SK-N-SH treated with all-trans-retinoic acid at 6 μM for 48 hours (cell line): ENCODE measurements at regions not wholly inside any gene's neighbourhood (a gene's known extent, or its start where the extent isn't known, plus 50 kb on each side); places are given as distances from the start of the nearest gene placed in this dataset.

Experiments
- ATAC-seq: fragments of 200-7000 bp; cut with Tn5 transposase; 3 replicates; pipeline ENCODE4 v1.9.1; 2020; ENCODE audit warnings: mild to moderate bottlenecking, moderate library complexity
- ARNTL ChIP-seq: fragments of 450-650 bp; formaldehyde crosslinking; IDR thresholded peaks from 2 replicates; pipeline ENCODE4 v1.5.0; 2020; ENCODE audit warnings: low read depth, mild to moderate bottlenecking, moderate library complexity, borderline replicate concordance
- BACH2 ChIP-seq: fragments of 250-450 bp; sonication (Bioruptor Pico); IDR thresholded peaks from 2 replicates; pipeline ENCODE4 v1.9.0; 2021; ENCODE audit warnings: mild to moderate bottlenecking, borderline replicate concordance
- CREB5 ChIP-seq: fragments of 250-450 bp; sonication (Bioruptor Pico); IDR thresholded peaks from 2 replicates; pipeline ENCODE4 v1.5.1; 2020; ENCODE audit warnings: low read depth, mild to moderate bottlenecking, moderate library complexity
- CSRNP3 ChIP-seq: fragments of 250-450 bp; sonication (Bioruptor Pico); IDR thresholded peaks from 2 replicates; pipeline ENCODE4 v1.5.1; 2021; ENCODE audit warnings: mild to moderate bottlenecking, moderate library complexity
- GLIS3 ChIP-seq: fragments of 250-450 bp; sonication (Bioruptor Pico); IDR thresholded peaks from 2 replicates; pipeline ENCODE4 v1.5.0; 2020; ENCODE audit warnings: mild to moderate bottlenecking, moderate library complexity
- ISL1 ChIP-seq: fragments of 250-450 bp; sonication (Bioruptor Pico); IDR thresholded peaks from 2 replicates; pipeline ENCODE4 v2.1.2; 2022; ENCODE audit warnings: mild to moderate bottlenecking, moderate library complexity
- OSR1 ChIP-seq: fragments of 250-450 bp; sonication (Bioruptor Pico); IDR thresholded peaks from 2 replicates; pipeline ENCODE4 v1.8.0; 2022; ENCODE audit warnings: moderate library complexity, mild to moderate bottlenecking, inconsistent platforms
- POU6F1 ChIP-seq: fragments of 250-450 bp; sonication (Bioruptor Pico); IDR thresholded peaks from 2 replicates; pipeline ENCODE4 v1.8.0; 2021; ENCODE audit warnings: low read depth, mild to moderate bottlenecking, moderate library complexity, borderline replicate concordance
- PPARA ChIP-seq: fragments of 250-450 bp; sonication (Bioruptor Pico); IDR thresholded peaks from 2 replicates; pipeline ENCODE4 v1.5.0; 2020; ENCODE audit warnings: mild to moderate bottlenecking, borderline replicate concordance
- RARB ChIP-seq: fragments of 250-450 bp; sonication (Bioruptor Pico); IDR thresholded peaks from 2 replicates; pipeline ENCODE4 v1.8.0; 2021; ENCODE audit warnings: mild to moderate bottlenecking, moderate library complexity
- SNAI2 ChIP-seq: fragments of 250-450 bp; sonication (Bioruptor Pico); IDR thresholded peaks from 2 replicates; pipeline ENCODE4 v1.5.0; 2020; ENCODE audit warnings: mild to moderate bottlenecking, moderate library complexity
- TOX ChIP-seq: fragments of 250-450 bp; sonication (Bioruptor Pico); IDR thresholded peaks from 2 replicates; pipeline ENCODE4 v1.8.0; 2021; ENCODE audit warnings: mild to moderate bottlenecking, moderate library complexity, borderline replicate concordance
- ZC3H10 ChIP-seq: fragments of 250-450 bp; sonication (Bioruptor Pico); IDR thresholded peaks from 2 replicates; pipeline ENCODE4 v1.5.1; 2021; ENCODE audit warnings: mild to moderate bottlenecking, moderate library complexity
- ZFP3 ChIP-seq: fragments of 250-450 bp; sonication (Bioruptor Pico); IDR thresholded peaks from 2 replicates; pipeline ENCODE4 v1.5.0; 2020; ENCODE audit warnings: mild to moderate bottlenecking, moderate library complexity
- ZFP30 ChIP-seq: fragments of 450-650 bp; formaldehyde crosslinking; IDR thresholded peaks from 2 replicates; pipeline ENCODE4 v1.5.0; 2022; ENCODE audit warnings: mild to moderate bottlenecking, moderate library complexity
- ZNF565 ChIP-seq: fragments of 450-650 bp; formaldehyde crosslinking; conservative IDR thresholded peaks from 2 replicates; pipeline ENCODE4 v1.5.0; 2020; ENCODE audit warnings: low read depth, mild to moderate bottlenecking, moderate library complexity
- ZNF70 ChIP-seq: fragments of 450-650 bp; formaldehyde crosslinking; IDR thresholded peaks from 2 replicates; pipeline ENCODE4 v1.5.0; 2020; ENCODE audit warnings: mild to moderate bottlenecking, moderate library complexity
- ZNF8 ChIP-seq: fragments of 450-650 bp; formaldehyde crosslinking; IDR thresholded peaks from 2 replicates; pipeline ENCODE4 v1.5.0; 2020; ENCODE audit warnings: mild to moderate bottlenecking, moderate library complexity

- ATAC-seq, result no peak
- TF ChIP-seq OSR1, result no peak
- TF ChIP-seq TOX (CRISPR knock-in tag), result no peak
Observed at GRCh38 chr18:6625481-6625880, 104.0 kb upstream of the ARHGAP28 start.

- TF ChIP-seq OSR1 (no peak), ZFP3 (no peak), PPARA (CRISPR knock-in tag) (no peak), RARB (no peak), ZNF8 (CRISPR knock-in tag) (no peak), SNAI2 (CRISPR knock-in tag) (no peak), POU6F1 (CRISPR knock-in tag) (no peak), BACH2 (CRISPR knock-in tag) (no peak), ZFP30 (CRISPR knock-in tag) (no peak), ZNF70 (CRISPR knock-in tag) (no peak), CSRNP3 (no peak), CREB5 (CRISPR knock-in tag) (no peak), ZC3H10 (CRISPR knock-in tag) (no peak), GLIS3 (CRISPR knock-in tag) (no peak)
- no peak for ATAC-seq
Observed at GRCh38 chr18:6626457-6626856, 103.1 kb upstream of the ARHGAP28 start.

GRCh38 chr18:6627645-6628044 is 101.9 kb upstream of the ARHGAP28 start:
- TF ChIP-seq ARNTL (CRISPR knock-in tag), result no peak
- TF ChIP-seq CSRNP3, result no peak
- no peak for TF ChIP-seq CREB5 (CRISPR knock-in tag)
- no peak for TF ChIP-seq ISL1 (CRISPR knock-in tag)
- no peak for TF ChIP-seq ZNF70 (CRISPR knock-in tag)
- no peak for TF ChIP-seq ZFP30 (CRISPR knock-in tag)
- TF ChIP-seq GLIS3 (CRISPR knock-in tag), result no peak
- TF ChIP-seq PPARA (CRISPR knock-in tag), result no peak
- no peak for TF ChIP-seq BACH2 (CRISPR knock-in tag)
- TF ChIP-seq OSR1, result no peak
- no peak for TF ChIP-seq ZNF565 (CRISPR knock-in tag)
- no peak for TF ChIP-seq ZNF8 (CRISPR knock-in tag)
- ATAC-seq, result no peak

- TF ChIP-seq ZFP30 (CRISPR knock-in tag) (no peak), ISL1 (CRISPR knock-in tag) (no peak), ARNTL (CRISPR knock-in tag) (no peak), POU6F1 (CRISPR knock-in tag) (no peak), RARB (no peak)
- ATAC-seq, result no peak
Observed at GRCh38 chr18:6628187-6628586, 101.3 kb upstream of the ARHGAP28 start.
